ENCODE measurements at regions not wholly inside any gene's neighbourhood (a gene's known extent, or its start where the extent isn't known, plus 50 kb on each side); places are given as distances from the start of the nearest gene placed in this dataset.

DNA sequence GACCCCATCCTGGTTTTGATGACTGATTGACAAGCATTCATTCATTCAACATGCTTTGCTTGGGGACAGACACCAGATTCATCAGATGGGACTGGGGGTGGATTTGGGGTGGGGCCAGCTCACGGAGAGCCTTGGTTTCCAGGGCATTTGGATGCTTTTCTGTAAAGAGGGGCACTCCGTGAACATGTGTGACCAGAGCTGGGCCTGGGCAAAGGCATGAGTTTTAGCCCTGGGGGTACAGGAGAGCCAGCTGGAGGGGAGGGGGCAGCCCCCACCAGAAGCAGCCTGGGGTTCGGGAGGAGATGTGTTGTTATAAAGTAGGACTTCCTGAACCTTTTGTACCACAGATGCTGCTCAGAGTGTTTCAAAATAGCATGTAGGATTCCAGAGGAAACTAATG is 99.7 kb downstream of the RIPK4 start:
- in situ Hi-C loops (cut with MboI; ENCODE audit: low sequenced_read_pairs): no loop called here
- Histone ChIP-seq H3K36me3 (replicated peaks) (no peaks in the 10 kb centered on the region), H3K27me3 (ENCODE audit: low read depth) (no peaks in the 10 kb centered on the region), H3K9me3 (no peaks in the 10 kb centered on the region), H3K4me3 (no peak overlapping the region), H3K4me1 (no peaks in the 10 kb centered on the region)
- no peak for DNase-seq (ENCODE audit: low spot score in 2 of 2)

DNA sequence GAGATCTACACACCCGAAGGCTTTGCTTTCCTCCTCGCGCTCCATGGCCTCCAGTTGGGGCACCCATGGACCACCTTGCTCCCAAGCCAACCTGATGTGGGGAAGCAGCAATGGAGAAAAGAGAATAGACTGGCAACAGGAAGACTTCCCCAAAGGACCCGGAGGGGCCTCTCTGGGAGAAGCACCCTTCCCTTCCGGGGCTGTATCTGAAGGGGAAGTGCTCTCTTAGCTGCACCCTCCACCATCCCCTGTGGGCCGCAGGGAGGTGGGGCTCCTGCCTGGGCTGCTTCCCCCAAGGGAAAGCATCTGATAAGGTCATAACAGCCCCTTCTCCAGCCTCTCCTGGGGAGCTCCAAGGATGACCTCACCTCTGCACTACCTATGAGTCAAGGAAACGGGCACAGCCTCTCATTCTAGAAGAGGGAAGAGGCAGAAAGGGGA is 100.2 kb downstream of the RIPK4 start:
- Histone ChIP-seq H3K27me3 (ENCODE audit: low read depth) (no peaks in the 10 kb centered on the region), H3K4me1 (no peaks in the 10 kb centered on the region), H3K9me3 (no peaks in the 10 kb centered on the region), H3K4me3 (no peak overlapping the region), H3K36me3 (replicated peaks) (no peaks in the 10 kb centered on the region)
- in situ Hi-C loops (cut with MboI; ENCODE audit: low sequenced_read_pairs): no loop called here
- DNase-seq (ENCODE audit: low spot score in 2 of 2): no peak

DNA sequence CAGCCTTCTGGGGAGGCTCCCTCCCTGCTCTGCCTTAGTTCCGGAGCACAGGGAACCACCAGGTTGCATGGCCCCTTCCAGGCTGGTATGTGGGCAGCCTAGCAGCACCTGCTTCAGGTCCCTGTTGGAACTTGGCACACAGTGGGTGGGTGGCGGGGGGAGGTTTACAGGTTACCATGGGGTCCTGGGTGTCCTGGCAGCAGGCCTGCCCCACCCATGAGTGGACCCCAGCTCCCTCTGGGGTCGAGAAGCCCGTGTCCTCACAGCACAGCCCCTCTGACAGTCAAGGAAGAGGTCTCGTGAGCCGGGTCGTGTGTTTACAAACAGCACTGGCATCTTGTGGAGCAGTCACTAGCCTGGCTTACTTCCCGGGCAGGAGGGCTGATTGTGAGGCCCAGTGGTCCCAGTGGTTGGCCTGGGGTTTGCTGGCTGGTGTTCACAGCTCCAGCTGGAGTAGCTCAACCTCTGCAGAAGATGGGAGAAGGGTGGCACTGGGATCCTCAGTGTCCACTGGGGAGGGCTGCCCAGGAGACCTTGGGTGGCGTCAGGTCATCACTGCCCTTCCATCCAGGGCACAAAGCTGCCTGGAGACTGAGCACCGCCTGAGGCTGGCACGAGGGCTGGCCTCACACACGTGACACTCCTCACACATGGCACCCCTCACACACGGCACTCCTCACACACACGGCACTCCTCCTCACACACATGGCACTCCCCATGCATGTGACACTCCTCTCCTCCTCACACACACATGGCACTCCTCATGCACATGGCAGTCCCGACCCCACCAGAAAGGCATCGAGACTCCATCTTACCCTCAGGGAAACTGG is 100.9 kb downstream of the RIPK4 start:
- in situ Hi-C loops (cut with MboI; ENCODE audit: low sequenced_read_pairs): no loop called here

DNA sequence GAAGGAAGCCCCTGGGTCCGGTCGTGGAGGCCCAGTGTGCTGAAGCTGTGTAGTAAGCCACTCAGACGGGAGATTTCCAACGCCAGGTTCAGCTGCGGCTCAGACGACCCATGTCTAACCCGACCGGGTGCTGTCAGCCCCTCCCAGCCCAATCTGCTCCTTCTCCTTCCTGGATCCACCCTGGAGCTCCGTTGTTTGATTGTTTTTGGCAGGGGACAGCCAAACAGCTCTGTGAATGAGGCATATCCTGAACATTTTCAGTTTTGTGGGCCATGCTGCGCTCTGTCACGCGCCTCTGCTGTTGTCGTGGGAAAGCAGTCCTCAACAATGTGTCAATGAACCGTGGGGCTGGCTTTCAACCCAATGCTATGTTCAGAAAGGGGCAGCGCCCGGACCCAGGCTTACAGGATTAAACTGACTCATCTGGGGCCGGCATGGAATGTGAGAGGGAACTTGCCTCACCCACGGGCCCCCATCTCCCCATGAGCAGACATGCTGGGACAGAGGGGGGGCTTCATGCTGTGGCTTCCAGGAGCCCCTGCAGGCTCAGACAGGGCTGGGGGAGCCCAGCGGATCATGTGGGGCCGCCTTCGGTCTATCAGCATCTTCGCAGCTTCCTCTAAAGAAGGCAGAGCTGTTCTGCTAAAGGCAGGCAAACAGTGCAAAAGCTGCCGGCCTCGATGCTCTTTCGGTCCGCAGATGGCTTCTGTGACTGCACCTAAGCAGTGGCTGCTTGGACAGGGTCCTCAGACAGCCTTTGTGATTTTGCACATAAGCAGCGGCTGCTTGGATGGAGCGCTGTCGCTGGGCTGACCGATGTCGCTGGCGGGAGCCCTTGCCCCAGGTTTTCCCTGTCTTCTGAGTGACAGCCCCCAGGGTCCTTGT is 101.7 kb downstream of the RIPK4 start:
- in situ Hi-C loops (cut with MboI; ENCODE audit: low sequenced_read_pairs): no loop called here
- Histone ChIP-seq H3K4me3 (no peak overlapping the region), H3K27me3 (ENCODE audit: low read depth) (no peaks in the 10 kb centered on the region), H3K4me1 (no peaks in the 10 kb centered on the region), H3K9me3 (no peaks in the 10 kb centered on the region), H3K36me3 (replicated peaks) (no peaks in the 10 kb centered on the region)
- no peak for DNase-seq (ENCODE audit: low spot score in 2 of 2)

More for the DNA sequence above, 100.9 kb downstream of the RIPK4 start:
- H3K9me3 ChIP-seq: no peaks in the 10 kb centered on the region
- no peaks in the 10 kb centered on the region for H3K4me1 ChIP-seq
- no peak overlapping the region for H3K4me3 ChIP-seq
- DNase-seq (ENCODE audit: low spot score in 2 of 2): no peak
- no peaks in the 10 kb centered on the region for H3K36me3 ChIP-seq (replicated peaks)
- no peaks in the 10 kb centered on the region for H3K27me3 ChIP-seq (ENCODE audit: low read depth)

DNA sequence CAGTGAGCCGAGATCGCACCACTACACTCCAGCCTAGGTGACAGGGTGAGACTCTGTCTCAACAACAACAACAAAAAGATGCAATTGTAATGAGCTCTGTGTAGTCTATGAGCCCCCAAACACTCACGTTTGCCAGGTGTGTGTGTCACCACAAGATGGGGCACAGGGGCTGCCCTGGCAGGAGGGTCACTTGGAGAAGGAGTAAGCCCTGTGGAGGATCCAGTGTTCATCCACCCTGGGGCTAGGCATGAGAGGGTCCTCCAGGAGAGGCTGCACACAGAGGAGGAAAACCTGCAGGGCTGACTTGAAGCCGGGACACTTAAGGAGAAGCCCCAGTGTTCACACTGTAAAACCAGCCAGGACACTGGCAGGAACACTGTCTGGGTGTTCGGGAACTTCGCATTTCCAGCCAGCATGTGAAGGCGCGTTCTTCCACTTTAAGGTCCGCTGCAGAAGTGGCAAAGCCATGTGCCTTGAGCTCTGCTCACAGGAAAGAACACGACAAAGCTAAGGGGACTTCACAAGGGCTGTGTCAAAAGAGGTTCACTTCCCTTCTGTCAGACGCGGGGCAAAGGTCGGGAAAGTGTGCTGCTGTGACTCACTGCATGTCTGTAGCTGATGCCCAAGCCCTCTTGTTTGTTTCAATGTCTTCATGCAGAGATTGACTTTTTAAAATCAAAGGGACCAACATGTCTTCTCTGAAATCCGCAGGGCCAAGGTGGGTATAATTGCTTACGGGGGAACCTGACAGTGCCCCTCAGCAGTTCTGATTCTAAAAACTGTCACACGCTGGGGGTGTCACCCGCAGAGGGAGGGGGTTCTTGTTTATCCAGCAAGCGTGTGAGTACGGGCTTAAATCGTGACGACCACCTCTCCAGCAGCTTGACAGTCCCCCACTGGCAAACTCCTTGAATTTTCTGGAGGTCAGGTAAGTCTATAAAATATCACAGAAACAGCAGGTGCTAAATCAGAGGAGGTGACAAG is 102.8 kb downstream of the RIPK4 start:
- DNase-seq (ENCODE audit: low spot score in 2 of 2): no peak
- H3K4me1 ChIP-seq: no peaks in the 10 kb centered on the region
- in situ Hi-C loops (cut with MboI; ENCODE audit: low sequenced_read_pairs): no loop called here
- no peaks in the 10 kb centered on the region for H3K36me3 ChIP-seq (replicated peaks)
- no peaks in the 10 kb centered on the region for H3K27me3 ChIP-seq (ENCODE audit: low read depth)
- no peaks in the 10 kb centered on the region for H3K9me3 ChIP-seq
- H3K4me3 ChIP-seq: no peak overlapping the region

DNA sequence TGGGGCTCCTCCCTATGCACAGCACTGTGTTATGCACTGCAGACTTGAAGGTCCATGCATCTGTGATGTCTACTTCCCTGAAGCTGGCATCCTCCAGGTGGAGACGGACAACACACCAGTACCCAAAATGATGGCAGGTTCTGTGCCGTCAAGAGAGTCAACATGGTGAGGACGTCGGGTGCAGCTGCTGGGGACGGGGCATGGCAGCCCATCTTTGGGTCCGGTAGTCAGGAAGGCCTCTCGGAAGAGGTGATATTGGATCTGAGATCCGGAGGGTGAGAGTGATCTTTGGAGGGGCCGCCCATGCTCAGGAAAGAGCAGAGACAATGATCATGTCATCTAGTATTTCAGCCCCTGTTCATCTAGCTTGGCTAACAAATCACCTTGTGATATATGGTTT is 104.1 kb downstream of the RIPK4 start:
- in situ Hi-C loops (cut with MboI; ENCODE audit: low sequenced_read_pairs): no loop called here

DNA sequence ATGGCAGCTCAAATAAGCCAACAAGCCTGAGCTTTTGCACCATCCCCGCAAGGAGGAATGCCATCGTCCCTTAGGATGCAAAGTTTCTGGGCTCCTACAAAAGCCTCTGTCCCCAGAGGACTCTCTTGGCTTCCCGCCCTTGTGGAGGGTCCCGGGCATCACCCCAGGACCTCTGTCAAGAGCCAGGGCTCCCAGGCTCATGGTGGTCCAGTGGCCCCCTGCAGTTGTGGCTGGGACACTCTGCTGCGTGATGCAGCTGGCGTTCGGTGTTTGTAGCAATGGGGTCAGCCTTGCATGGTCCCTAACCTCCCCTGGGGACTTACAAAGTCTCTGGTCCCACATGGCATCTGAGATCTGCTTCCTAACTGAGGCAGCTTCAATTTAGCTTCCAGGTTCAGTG is 104.7 kb downstream of the RIPK4 start:
- no peak for DNase-seq (ENCODE audit: low spot score in 2 of 2)
- no peak overlapping the region for H3K4me3 ChIP-seq
- in situ Hi-C loops (cut with MboI; ENCODE audit: low sequenced_read_pairs): no loop called here
- H3K36me3 ChIP-seq (replicated peaks): no peaks in the 10 kb centered on the region
- no peaks in the 10 kb centered on the region for H3K27me3 ChIP-seq (ENCODE audit: low read depth)
- no peaks in the 10 kb centered on the region for H3K9me3 ChIP-seq
- H3K4me1 ChIP-seq: no peaks in the 10 kb centered on the region

More for the DNA sequence above, 104.1 kb downstream of the RIPK4 start:
- Histone ChIP-seq H3K4me1 (no peaks in the 10 kb centered on the region), H3K9me3 (no peaks in the 10 kb centered on the region), H3K4me3 (no peak overlapping the region), H3K27me3 (ENCODE audit: low read depth) (no peaks in the 10 kb centered on the region), H3K36me3 (replicated peaks) (no peaks in the 10 kb centered on the region)
- no peak for DNase-seq (ENCODE audit: low spot score in 2 of 2)

DNA sequence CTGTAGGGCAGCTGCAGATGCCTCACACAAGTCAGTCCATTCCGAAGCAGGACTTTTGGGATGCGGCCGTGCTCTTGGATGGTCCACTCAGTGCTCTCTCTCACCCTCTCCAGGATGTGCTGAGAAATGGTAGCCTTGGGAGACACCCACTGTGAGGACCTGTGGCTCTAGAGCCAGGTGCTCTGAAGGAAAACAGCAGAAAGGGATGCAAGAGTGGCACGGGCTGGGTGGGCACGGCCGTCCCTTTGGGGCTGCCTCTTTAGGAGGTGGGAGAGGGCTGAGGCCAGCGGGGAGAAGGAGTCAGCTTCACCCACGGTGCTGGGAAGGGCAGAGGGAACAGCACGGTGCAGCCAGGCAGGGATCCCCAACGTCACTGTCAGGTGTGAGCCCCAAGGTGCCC is 106.1 kb downstream of the RIPK4 start:
- no peaks in the 10 kb centered on the region for H3K4me1 ChIP-seq
- no peak overlapping the region for H3K4me3 ChIP-seq
- H3K36me3 ChIP-seq (replicated peaks): no peaks in the 10 kb centered on the region
- DNase-seq (ENCODE audit: low spot score in 2 of 2): no peak
- H3K9me3 ChIP-seq: no peaks in the 10 kb centered on the region
- in situ Hi-C loops (cut with MboI; ENCODE audit: low sequenced_read_pairs): no loop called here
- H3K27me3 ChIP-seq (ENCODE audit: low read depth): no peaks in the 10 kb centered on the region

DNA sequence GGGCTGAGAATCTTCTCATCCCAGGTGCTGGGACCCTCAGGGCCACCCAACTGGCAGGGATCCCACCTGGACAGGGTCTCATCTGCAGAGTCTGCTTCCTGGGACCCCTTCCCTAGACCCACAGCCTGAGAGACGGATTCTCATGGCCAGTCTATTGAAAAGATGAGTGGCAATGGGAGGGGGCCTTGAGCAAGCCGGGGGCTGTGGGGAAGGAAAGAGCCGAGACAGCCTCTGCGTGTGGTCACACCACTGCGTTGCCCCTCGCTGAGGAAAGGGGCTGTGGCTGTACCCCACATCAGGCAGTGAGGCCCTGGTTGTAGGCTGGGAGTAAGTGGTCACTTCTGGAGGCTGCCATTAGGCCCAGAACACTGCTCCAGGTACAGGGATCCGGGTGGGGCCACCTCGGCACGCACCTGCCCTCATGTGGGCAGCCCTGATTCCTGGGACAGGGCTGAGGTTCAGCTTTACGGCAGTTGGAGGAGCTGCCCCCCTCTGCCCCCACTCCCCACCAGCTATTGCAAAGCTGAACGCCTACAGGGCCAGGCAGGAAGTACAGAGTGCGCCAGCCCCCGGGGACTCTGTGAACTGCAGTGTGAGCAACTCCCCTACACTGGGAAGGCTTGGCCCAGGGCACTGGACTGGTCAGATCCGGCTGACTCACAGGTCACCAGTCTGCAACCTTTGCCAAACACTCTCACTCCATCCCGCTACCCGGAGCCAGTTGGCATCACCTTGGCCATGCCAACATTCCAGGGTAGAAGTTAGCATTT is 106.9 kb downstream of the RIPK4 start:
- H3K36me3 ChIP-seq (replicated peaks): no peaks in the 10 kb centered on the region
- in situ Hi-C loops (cut with MboI; ENCODE audit: low sequenced_read_pairs): no loop called here
- H3K4me3 ChIP-seq: no peak overlapping the region
- H3K9me3 ChIP-seq: no peaks in the 10 kb centered on the region
- no peaks in the 10 kb centered on the region for H3K27me3 ChIP-seq (ENCODE audit: low read depth)
- H3K4me1 ChIP-seq: no peaks in the 10 kb centered on the region
- no peak for DNase-seq (ENCODE audit: low spot score in 2 of 2)

DNA sequence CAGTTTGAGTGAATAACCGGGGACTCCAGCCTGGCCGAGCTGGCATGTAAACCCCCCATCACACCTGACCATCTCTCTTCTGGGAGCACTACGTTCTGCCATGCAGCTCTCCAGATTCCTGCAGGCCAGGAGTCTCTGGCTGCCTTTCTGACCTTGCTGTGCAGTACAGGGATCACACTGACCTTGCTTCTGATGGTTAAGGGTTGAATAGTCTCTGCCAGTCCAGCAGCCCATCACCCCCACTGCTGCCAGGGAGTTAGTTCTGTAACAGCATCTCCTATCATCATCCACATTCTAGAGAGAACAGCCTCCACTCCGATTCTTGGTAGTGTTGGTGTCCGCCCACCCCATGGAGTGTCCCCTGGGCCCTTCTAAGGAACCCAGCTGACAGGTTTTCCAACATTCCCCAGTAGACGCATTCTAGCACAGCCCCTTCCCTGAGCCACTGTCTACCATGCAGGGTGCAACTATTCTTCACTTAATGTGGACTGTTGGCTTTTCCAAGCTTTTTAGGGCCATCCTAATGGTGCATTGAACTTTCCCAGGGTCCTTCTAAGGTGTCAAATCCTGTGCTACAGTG is 109.8 kb downstream of the RIPK4 start:
- in situ Hi-C loops (cut with MboI; ENCODE audit: low sequenced_read_pairs): no loop called here
- H3K4me3 ChIP-seq: no peak overlapping the region
- H3K27me3 ChIP-seq (ENCODE audit: low read depth): no peaks in the 10 kb centered on the region
- no peaks in the 10 kb centered on the region for H3K9me3 ChIP-seq
- DNase-seq (ENCODE audit: low spot score in 2 of 2): no peak
- H3K36me3 ChIP-seq (replicated peaks): no peaks in the 10 kb centered on the region
- no peaks in the 10 kb centered on the region for H3K4me1 ChIP-seq

DNA sequence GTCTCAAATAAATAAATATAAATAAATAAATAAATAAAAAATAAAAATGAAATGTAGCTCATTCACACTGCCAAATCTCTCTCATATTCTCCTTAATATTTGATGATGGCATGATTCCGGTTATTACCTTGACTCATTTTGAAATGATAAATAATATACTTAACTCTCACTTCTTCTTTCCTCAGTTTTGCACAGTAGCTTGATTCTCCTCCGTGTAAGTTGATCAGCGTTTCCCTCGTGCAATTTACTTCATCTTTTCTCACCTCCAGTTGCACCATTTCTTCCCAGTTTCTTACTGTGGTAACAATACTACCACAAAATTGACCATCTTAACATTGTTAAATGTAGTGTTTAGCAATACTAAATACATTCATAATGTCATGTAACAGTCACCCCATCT is 111.6 kb downstream of the RIPK4 start:
- Histone ChIP-seq H3K4me1 (no peaks in the 10 kb centered on the region), H3K4me3 (no peak overlapping the region), H3K9me3 (no peaks in the 10 kb centered on the region), H3K27me3 (ENCODE audit: low read depth) (no peaks in the 10 kb centered on the region), H3K36me3 (replicated peaks) (no peaks in the 10 kb centered on the region)
- in situ Hi-C loops (cut with MboI; ENCODE audit: low sequenced_read_pairs): no loop called here
- no peak for DNase-seq (ENCODE audit: low spot score in 2 of 2)

DNA sequence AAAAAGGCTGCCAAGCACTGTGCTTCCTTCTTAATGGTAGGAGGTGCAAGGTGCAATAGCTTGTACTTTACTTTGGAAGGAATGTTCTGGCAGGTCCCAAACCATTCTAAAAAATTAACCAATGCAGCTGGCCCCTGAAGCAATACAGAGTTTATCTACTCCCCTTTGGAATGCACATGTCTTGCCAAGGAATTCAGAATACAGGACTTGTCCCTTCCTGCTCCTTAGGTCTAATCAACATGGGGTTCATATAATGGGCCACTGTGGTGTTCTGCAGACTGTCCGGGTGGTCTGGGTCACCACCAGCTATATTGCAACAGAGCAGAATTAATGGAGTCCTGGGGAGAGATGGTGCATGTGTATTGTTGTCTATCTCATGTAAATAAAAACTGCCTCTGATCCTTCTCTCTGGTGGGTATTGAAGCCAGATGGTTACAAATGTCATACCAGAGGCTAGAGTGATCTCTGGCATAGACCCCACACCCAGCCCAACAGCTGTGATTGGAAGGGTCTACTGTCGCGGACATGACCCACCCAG is 112.8 kb downstream of the RIPK4 start:
- Histone ChIP-seq H3K9me3 (no peaks in the 10 kb centered on the region), H3K4me1 (no peaks in the 10 kb centered on the region), H3K36me3 (replicated peaks) (no peaks in the 10 kb centered on the region), H3K4me3 (no peak overlapping the region), H3K27me3 (ENCODE audit: low read depth) (no peaks in the 10 kb centered on the region)
- in situ Hi-C loops (cut with MboI; ENCODE audit: low sequenced_read_pairs): no loop called here
- DNase-seq (ENCODE audit: low spot score in 2 of 2): no peak

All from HAP-1 (cell line).